Right lobe of liver (tissue), 6 donors: ENCODE measurements at regions not wholly inside any gene's neighbourhood (a gene's known extent, or its start where the extent isn't known, plus 50 kb on each side); places are given as distances from the start of the nearest gene placed in this dataset.
"Not testable (repeated sequence)": the region's sequence is repeated elsewhere in the genome, so short reads cannot be mapped to it uniquely, and the experiment has no call there.

Experiments used
- ATAC-seq, 4 donors: fragments of 200-7000 bp; cut with Tn5 transposase; one replicate each; pipeline ENCODE4 v1.9.1; 2020; ENCODE audit warnings: mild to moderate bottlenecking in 4 of 4, moderate library complexity in 4 of 4
- DNase-seq, 3 donors: peaks; one replicate each; pipeline ENCODE4 v3.0.0-alpha.2; 2020
- H3K27ac ChIP-seq, 3 donors: fragments of 200-600 bp; one replicate each; pipeline ENCODE4 v1.8.0; 2022
- H3K27me3 ChIP-seq, 2 donors: fragments of 200-600 bp; one replicate each; pipeline ENCODE4 v1.8.0; 2022
- H3K36me3 ChIP-seq, 4 donors: fragments of 200-600 bp; sonication (generic) in 1 of 4; one replicate each; pipeline versions ENCODE4 v1.5.1 to v1.8.0; 2017 to 2022; ENCODE audit warnings: control low read depth in 1 of 4
- H3K4me1 ChIP-seq, 4 donors: fragments of 200-600 bp; sonication (generic) in 1 of 4; one replicate each; pipeline versions ENCODE4 v1.5.1 to v1.8.0; 2017 to 2022; ENCODE audit warnings: control low read depth in 1 of 4
- H3K4me3 ChIP-seq, 3 donors: fragments of 200-600 bp; one replicate each; pipeline ENCODE4 v1.8.0; 2022
- H3K9me3 ChIP-seq, 4 donors: fragments of 200-600 bp; sonication (generic) in 1 of 4; one replicate each; pipeline versions ENCODE4 v1.5.1 to v1.8.0; 2017 to 2022; ENCODE audit warnings: control low read depth in 1 of 4
- CTCF ChIP-seq, 4 donors: fragments of 200-600 bp in 3 of 4; fragments of 450-650 bp in 1 of 4; IDR thresholded peaks; one replicate each; pipeline versions ENCODE4 v1.5.1 to v1.8.0; 2016 to 2022; ENCODE audit warnings: antibody characterized with exemption in 4 of 4, mild to moderate bottlenecking in 2 of 4
- POLR2A ChIP-seq: fragments of 450-650 bp; IDR thresholded peaks from one replicate; pipeline ENCODE4 v1.6.1; 2017; ENCODE audit warnings: antibody characterized with exemption, mild to moderate bottlenecking
- WGBS: methylation state at CpG from one replicate; pipeline ENCODE4 v1.1.6; 2018; ENCODE audit warnings: low coverage, low lambda C conversion rate; ENCODE audit not compliant: insufficient coverage; ENCODE audit errors: missing lambda C conversion rate; 5-methylcytosine and 5-hydroxymethylcytosine counted together
- intact Hi-C, 2 donors: fragments of 100-400 bp; cut with DNase I; formaldehyde crosslinking; loops; one replicate each; pipeline versions ENCODE4 v1.11.2 to v1.14.1; 2022
- donor health status: DM: no; HTN: yes; CAD: no.
- donor health status: DM: no; HTN: no; CAD: no.
- donor health status: DM: no; HTN: no; CAD: no.
- donor health status: DM: no; HTN: yes; CAD: no.
- donor health status: DM: no; HTN: yes; CAD: no.

GRCh38 chr10:21372651-21373410 lies 152.7 kb downstream of the SKIDA1 start:
- Histone ChIP-seq H3K27ac (no peak overlapping the region), H3K36me3 (no peaks in the 10 kb centered on the region), H3K4me3 (no peak overlapping the region), H3K27me3 (no peaks in the 10 kb centered on the region), H3K4me1 (no peaks in the 10 kb centered on the region), H3K9me3 (no peaks in the 10 kb centered on the region)
- TF ChIP-seq CTCF (IDR thresholded peaks at IDR 0.05) (no peak), POLR2A (no peak)
- DNase-seq (no peak), ATAC-seq (peak; percentile 72 to 92 (median 79))
- 21% methylated on average over 3 of the region's 4 CpGs for WGBS
- intact Hi-C loops = no loop called here

GRCh38 chr10:21369697-21370096 lies 155.8 kb downstream of the SKIDA1 start:
- H3K36me3 ChIP-seq = no peaks in the 10 kb centered on the region
- ATAC-seq = no peak
- H3K4me1 ChIP-seq = no peaks in the 10 kb centered on the region
- intact Hi-C loops = no loop called here
- no peak for DNase-seq
- no peak overlapping the region for H3K4me3 ChIP-seq
- H3K27me3 ChIP-seq = no peaks in the 10 kb centered on the region
- WGBS = 55% methylated on average over 2 of the region's 2 CpGs
- no peak for TF ChIP-seq CTCF (IDR thresholded peaks at IDR 0.05)
- TF ChIP-seq POLR2A = no peak
- no peaks in the 10 kb centered on the region for H3K9me3 ChIP-seq
- H3K27ac ChIP-seq = no peak overlapping the region

GRCh38 chr10:21368728-21369425 lies 156.6 kb downstream of the SKIDA1 start:
- 72% methylated on average over 8 of the region's 9 CpGs for WGBS
- no peak for TF ChIP-seq CTCF (IDR thresholded peaks at IDR 0.05)
- no peak for TF ChIP-seq POLR2A
- Histone ChIP-seq H3K27me3 (no peaks in the 10 kb centered on the region), H3K36me3 (no peaks in the 10 kb centered on the region), H3K4me3 (no peak overlapping the region), H3K4me1 (no peaks in the 10 kb centered on the region), H3K9me3 (no peaks in the 10 kb centered on the region), H3K27ac (no peak overlapping the region)
- intact Hi-C loops = no loop called here
- ATAC-seq (no peak), DNase-seq (no peak)

GRCh38 chr10:21368022-21368582 lies 157.4 kb downstream of the SKIDA1 start:
- no peak for DNase-seq
- no peaks in the 10 kb centered on the region for H3K27me3 ChIP-seq
- intact Hi-C loops = no loop called here

GRCh38 chr10:21366108-21366507 lies 159.4 kb downstream of the SKIDA1 start:
- ATAC-seq, H3K9me3 ChIP-seq, H3K27ac ChIP-seq, H3K36me3 ChIP-seq, intact Hi-C loops, H3K4me1 ChIP-seq, H3K27me3 ChIP-seq, H3K4me3 ChIP-seq, DNase-seq: not testable (repeated sequence)
- 94% methylated on average over 4 of the region's 6 CpGs for WGBS

More at GRCh38 chr10:21368022-21368582, 157.4 kb downstream of the SKIDA1 start:
- Histone ChIP-seq H3K4me3 (no peak overlapping the region), H3K36me3 (no peaks in the 10 kb centered on the region), H3K27ac (no peak overlapping the region), H3K9me3 (no peaks in the 10 kb centered on the region), H3K4me1 (no peaks in the 10 kb centered on the region)
- no peak for TF ChIP-seq POLR2A
- TF ChIP-seq CTCF (IDR thresholded peaks at IDR 0.05) = no peak
- 87% methylated on average over 6 of the region's 8 CpGs for WGBS
- ATAC-seq = no peak
